SK-N-SH treated with all-trans-retinoic acid at 6 μM for 48 hours (cell line): ENCODE measurements at regions not wholly inside any gene's neighbourhood (a gene's known extent, or its start where the extent isn't known, plus 50 kb on each side); places are given as distances from the start of the nearest gene placed in this dataset.

Experiments
- ESRRG ChIP-seq: fragments of 250-450 bp; sonication (Bioruptor Pico); IDR thresholded peaks from 2 replicates; pipeline ENCODE4 v1.6.1; 2021; ENCODE audit warnings: mild to moderate bottlenecking
- OSR1 ChIP-seq: fragments of 250-450 bp; sonication (Bioruptor Pico); IDR thresholded peaks from 2 replicates; pipeline ENCODE4 v1.8.0; 2022; ENCODE audit warnings: moderate library complexity, mild to moderate bottlenecking, inconsistent platforms
- PPARA ChIP-seq: fragments of 250-450 bp; sonication (Bioruptor Pico); IDR thresholded peaks from 2 replicates; pipeline ENCODE4 v1.5.0; 2020; ENCODE audit warnings: mild to moderate bottlenecking, borderline replicate concordance
- RARB ChIP-seq: fragments of 250-450 bp; sonication (Bioruptor Pico); IDR thresholded peaks from 2 replicates; pipeline ENCODE4 v1.8.0; 2021; ENCODE audit warnings: mild to moderate bottlenecking, moderate library complexity
- SNAI2 ChIP-seq: fragments of 250-450 bp; sonication (Bioruptor Pico); IDR thresholded peaks from 2 replicates; pipeline ENCODE4 v1.5.0; 2020; ENCODE audit warnings: mild to moderate bottlenecking, moderate library complexity
- TCF4 ChIP-seq: fragments of 250-450 bp; sonication (Bioruptor Pico); IDR thresholded peaks from 2 replicates; pipeline ENCODE4 v1.8.0; 2021; ENCODE audit warnings: mild to moderate bottlenecking, moderate library complexity, borderline replicate concordance
- TOX ChIP-seq: fragments of 250-450 bp; sonication (Bioruptor Pico); IDR thresholded peaks from 2 replicates; pipeline ENCODE4 v1.8.0; 2021; ENCODE audit warnings: mild to moderate bottlenecking, moderate library complexity, borderline replicate concordance
- ZFP3 ChIP-seq: fragments of 250-450 bp; sonication (Bioruptor Pico); IDR thresholded peaks from 2 replicates; pipeline ENCODE4 v1.5.0; 2020; ENCODE audit warnings: mild to moderate bottlenecking, moderate library complexity
- ZFP30 ChIP-seq: fragments of 450-650 bp; formaldehyde crosslinking; IDR thresholded peaks from 2 replicates; pipeline ENCODE4 v1.5.0; 2022; ENCODE audit warnings: mild to moderate bottlenecking, moderate library complexity
- TF ChIP-seq, protein P1 (sequence below): fragments of 250-450 bp; sonication (Bioruptor Pico); IDR thresholded peaks from 2 replicates; pipeline ENCODE4 v1.8.0; 2020; ENCODE audit warnings: mild to moderate bottlenecking, moderate library complexity, borderline replicate concordance

DNA sequence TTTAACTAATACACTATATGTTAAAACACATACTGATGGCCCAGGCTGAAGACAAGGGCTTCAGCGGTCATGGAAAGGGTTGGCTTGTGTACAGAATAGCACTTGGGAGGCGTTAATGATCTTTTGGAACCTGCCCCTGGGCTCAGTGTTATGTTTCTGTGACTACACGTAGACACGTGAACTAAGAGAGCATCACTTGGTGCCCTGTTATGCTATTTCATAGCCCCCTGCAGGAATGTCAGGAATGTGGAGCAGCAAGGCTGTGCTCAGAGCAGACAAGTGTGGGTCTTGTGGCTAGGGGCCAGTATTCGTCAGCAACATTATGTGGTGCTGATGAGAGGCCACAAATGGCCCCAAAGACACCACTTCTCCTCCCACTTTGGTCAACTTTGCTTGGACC, 132.4 kb downstream of the MAP3K21 start:
- TF ChIP-seq, protein P1, sequence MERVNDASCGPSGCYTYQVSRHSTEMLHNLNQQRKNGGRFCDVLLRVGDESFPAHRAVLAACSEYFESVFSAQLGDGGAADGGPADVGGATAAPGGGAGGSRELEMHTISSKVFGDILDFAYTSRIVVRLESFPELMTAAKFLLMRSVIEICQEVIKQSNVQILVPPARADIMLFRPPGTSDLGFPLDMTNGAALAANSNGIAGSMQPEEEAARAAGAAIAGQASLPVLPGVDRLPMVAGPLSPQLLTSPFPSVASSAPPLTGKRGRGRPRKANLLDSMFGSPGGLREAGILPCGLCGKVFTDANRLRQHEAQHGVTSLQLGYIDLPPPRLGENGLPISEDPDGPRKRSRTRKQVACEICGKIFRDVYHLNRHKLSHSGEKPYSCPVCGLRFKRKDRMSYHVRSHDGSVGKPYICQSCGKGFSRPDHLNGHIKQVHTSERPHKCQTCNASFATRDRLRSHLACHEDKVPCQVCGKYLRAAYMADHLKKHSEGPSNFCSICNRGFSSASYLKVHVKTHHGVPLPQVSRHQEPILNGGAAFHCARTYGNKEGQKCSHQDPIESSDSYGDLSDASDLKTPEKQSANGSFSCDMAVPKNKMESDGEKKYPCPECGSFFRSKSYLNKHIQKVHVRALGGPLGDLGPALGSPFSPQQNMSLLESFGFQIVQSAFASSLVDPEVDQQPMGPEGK (CRISPR knock-in tag) = no peak
- TF ChIP-seq OSR1 (CRISPR knock-in tag) (no peak), ESRRG (CRISPR knock-in tag) (no peak), ZFP3 (CRISPR knock-in tag) (no peak), ZFP30 (no peak), PPARA (no peak), TOX (no peak), SNAI2 (CRISPR knock-in tag) (no peak), RARB (CRISPR knock-in tag) (no peak), TCF4 (CRISPR knock-in tag) (no peak)
